ENCODE measurements at regions not wholly inside any gene's neighbourhood (a gene's known extent, or its start where the extent isn't known, plus 50 kb on each side); places are given as distances from the start of the nearest gene placed in this dataset.

- Histone ChIP-seq H2BK15ac (ENCODE audit: low read depth, low read length) (no peak overlapping the region), H3T11ph (ENCODE audit: low read length) (no peak overlapping the region), H3K79me1 (ENCODE audit: insufficient read depth, low read depth, low read length, poor library complexity, severe bottlenecking) (no peaks in the 10 kb centered on the region), H3K9me3 (ENCODE audit: control insufficient read depth, low read depth, low read length) (no peaks in the 10 kb centered on the region), H3K23me2 (ENCODE audit: insufficient read length, low read depth, low read length, poor library complexity, severe bottlenecking) (no peaks in the 10 kb centered on the region), H4K20me1 (ENCODE audit: control insufficient read depth, insufficient read depth, insufficient read length) (no peaks in the 10 kb centered on the region), H3K27ac (ENCODE audit: insufficient read length, low read depth, low read length) (no peak overlapping the region), H3K18ac (ENCODE audit: insufficient read length, low read depth, low read length) (no peak overlapping the region), H3K79me2 (ENCODE audit: insufficient read depth, low read length) (no peaks in the 10 kb centered on the region), H3K4me1 (ENCODE audit: insufficient read depth, low read length) (no peaks in the 10 kb centered on the region), H3K14ac (ENCODE audit: insufficient read depth, low read length) (no peak overlapping the region), H4K91ac (ENCODE audit: insufficient read length, low read depth, low read length) (no peak overlapping the region), H2AFZ (ENCODE audit: low read length) (no peak overlapping the region), H3K27me3 (ENCODE audit: insufficient read depth, low read length) (no peaks in the 10 kb centered on the region), H3K9ac (ENCODE audit: extremely low read depth, insufficient read length, low read length) (no peak overlapping the region), H2BK20ac (ENCODE audit: low read depth, low read length, poor library complexity, severe bottlenecking) (no peak overlapping the region), H4K5ac (ENCODE audit: insufficient read length, low read depth, low read length) (no peak overlapping the region), H3K56ac (ENCODE audit: insufficient read length, low read depth, low read length) (no peak overlapping the region), H4K8ac (replicated peaks; ENCODE audit: insufficient read length, low read depth, low read length) (no peak overlapping the region), H2AK5ac (ENCODE audit: insufficient read length, low read length) (no peak overlapping the region), H3K4me2 (ENCODE audit: insufficient read depth, insufficient read length, low read length) (no peak overlapping the region), H3K4ac (ENCODE audit: low read depth, low read length) (no peak overlapping the region), H2BK120ac (ENCODE audit: low read depth, low read length, poor library complexity, severe bottlenecking) (no peak overlapping the region), H2BK5ac (ENCODE audit: insufficient read length, low read length) (no peak overlapping the region), H3K23ac (ENCODE audit: insufficient read length, low read depth, low read length) (no peak overlapping the region), H2BK12ac (ENCODE audit: insufficient read length, low read depth, low read length) (no peak overlapping the region)
- Mint-ChIP-seq H3K27me3 (ENCODE audit: low read depth) (peaks cover 7% of the 10 kb centered on the region; the same call in 1 of the 2 replicates), H3K9me3 (peaks cover 0 to 2% of the 10 kb centered on the region in 2 experiments; a peak in 1 of 5 replicates), H3K36me3 (ENCODE audit: insufficient read depth in 1 of 3, low read depth in 3 of 3) (no peaks in the 10 kb centered on the region), H3K27ac (no peak overlapping the region), H3K4me1 (peaks cover 7% of the 10 kb centered on the region in 2 experiments), H3K4me3 (no peak overlapping the region)
- WGBS (ENCODE audit: extremely low coverage, insufficient read length, low lambda C conversion rate), result no CpG with 5 or more reads among the region's 7 CpGs
- no peak for DNase-seq
- TF ChIP-seq CTCF (conservative IDR thresholded peaks at IDR 0.05), result no peak
Observed at GRCh38 chr5:113935453-113935852, 422.0 kb downstream of the YTHDC2 start.
